ENCODE measurements at regions not wholly inside any gene's neighbourhood (a gene's known extent, or its start where the extent isn't known, plus 50 kb on each side); places are given as distances from the start of the nearest gene placed in this dataset.

- ATAC-seq: no peak
Observed at GRCh38 chr6:140773276-140773675, 1359.4 kb upstream of the GJE1 start.

GRCh38 chr6:140772576-140772975 is 1360.1 kb upstream of the GJE1 start:
- Histone ChIP-seq H3K4me1 (peaks cover 0 to 25% (median 8%) of the 10 kb centered on the region in 12 donors), H3K9me3 (peaks cover 0 to 32% (median 7%) of the 10 kb centered on the region in 12 donors), H3K27me3 (no peaks in the 10 kb centered on the region), H3K36me3 (no peaks in the 10 kb centered on the region), H3K4me3 (no peak overlapping the region), H3K27ac (peak overlapping the region in 3 of 12 donors; percentile 11 to 86 (median 24))
- 72 to 77% (median 75%) methylated on average over 3 of the region's 3 CpGs for WGBS, 4 donors
- intact Hi-C loops (cut with DNase I): loop anchor here in 3 of 10 donors (5.0 to 10.0 kb wide), 4 partner anchors 330 to 1398 kb away; partner anchors contain the start of gene CITED2 (in 2 of the 3)
- DNase-seq: no peak
- no peak for ATAC-seq
- no peak for TF ChIP-seq CTCF (IDR thresholded peaks at IDR 0.05)
- no peak for TF ChIP-seq POLR2A (IDR thresholded peaks at IDR 0.05)

More at GRCh38 chr6:140773276-140773675, 1359.4 kb upstream of the GJE1 start:
- no peak overlapping the region for H3K4me3 ChIP-seq
- DNase-seq: no peak
- TF ChIP-seq POLR2A (IDR thresholded peaks at IDR 0.05) (no peak), CTCF (IDR thresholded peaks at IDR 0.05) (no peak)
- peaks cover 0 to 25% (median 8%) of the 10 kb centered on the region in 12 donors for H3K4me1 ChIP-seq
- no peaks in the 10 kb centered on the region for H3K36me3 ChIP-seq
- H3K27me3 ChIP-seq: no peaks in the 10 kb centered on the region
- peaks cover 0 to 25% (median 5%) of the 10 kb centered on the region in 12 donors for H3K9me3 ChIP-seq
- peak overlapping the region in 9 of 12 donors; percentile 1 to 86 (median 51) for H3K27ac ChIP-seq
- intact Hi-C loops (cut with DNase I): loop anchor here in 3 of 10 donors (5.0 to 10.0 kb wide), 4 partner anchors 331 to 1398 kb away; partner anchors contain the start of gene CITED2 (in 2 of the 3)

GRCh38 chr6:140768133-140768532 is 1364.6 kb upstream of the GJE1 start:
- intact Hi-C loops (cut with DNase I): no loop called here
- 79 to 94% (median 90%) methylated on average over 3 of the region's 3 CpGs for WGBS, 4 donors
- TF ChIP-seq CTCF (IDR thresholded peaks at IDR 0.05): no peak

GRCh38 chr6:140766999-140767398 is 1365.7 kb upstream of the GJE1 start:
- Histone ChIP-seq H3K9me3 (peaks cover 0 to 32% (median 7%) of the 10 kb centered on the region in 12 donors), H3K27ac (no peak overlapping the region), H3K36me3 (no peaks in the 10 kb centered on the region), H3K4me1 (no peaks in the 10 kb centered on the region), H3K27me3 (no peaks in the 10 kb centered on the region), H3K4me3 (no peak overlapping the region)
- DNase-seq (no peak), ATAC-seq (no peak)
- 76 to 89% (median 84%) methylated on average over 2 of the region's 2 CpGs for WGBS, 4 donors
- TF ChIP-seq POLR2A (IDR thresholded peaks at IDR 0.05): no peak
- no peak for TF ChIP-seq CTCF (IDR thresholded peaks at IDR 0.05)
- intact Hi-C loops (cut with DNase I): no loop called here

More at GRCh38 chr6:140768133-140768532, 1364.6 kb upstream of the GJE1 start:
- Histone ChIP-seq H3K36me3 (no peaks in the 10 kb centered on the region), H3K9me3 (peaks cover 0 to 38% (median 7%) of the 10 kb centered on the region in 12 donors), H3K4me3 (no peak overlapping the region), H3K4me1 (peaks cover 0 to 2% (median 0%) of the 10 kb centered on the region in 12 donors), H3K27ac (no peak overlapping the region), H3K27me3 (no peaks in the 10 kb centered on the region)
- DNase-seq (no peak), ATAC-seq (no peak)

Measured in heart left ventricle (tissue), 16 donors.